Kidney (tissue), 13 donors: ENCODE measurements at regions not wholly inside any gene's neighbourhood (a gene's known extent, or its start where the extent isn't known, plus 50 kb on each side); places are given as distances from the start of the nearest gene placed in this dataset.

Source experiments
- DNase-seq, 5 donors: peaks; one replicate each; pipeline ENCODE4 v3.0.0-alpha.2; 2013 to 2020
- FAIRE-seq: peaks from 2 replicates; lab custom pipeline; 2012; peaks lifted over from hg19 to GRCh38; lab: Jason Lieb, UNC
- H3K27ac ChIP-seq, 2 donors: one replicate each; pipeline ENCODE4 v1.7.0; 2013; ENCODE audit warnings: low read depth in 2 of 2, low read length in 2 of 2, inconsistent platforms in 1 of 2
- H3K27me3 ChIP-seq: one replicate; pipeline ENCODE4 v1.7.1; 2013; ENCODE audit warnings: low read length, inconsistent platforms; ENCODE audit not compliant: control insufficient read depth, insufficient read depth
- H3K36me3 ChIP-seq, 3 donors: one replicate each; pipeline versions ENCODE4 v1.7.0 to v1.7.1; 2013; ENCODE audit warnings: low read length in 3 of 3, control low read depth in 1 of 3, inconsistent platforms in 1 of 3; ENCODE audit not compliant: insufficient read depth in 3 of 3, control insufficient read depth in 2 of 3
- H3K4me1 ChIP-seq, 3 donors: one replicate each; pipeline versions ENCODE4 v1.7.0 to v1.7.1; 2013; ENCODE audit warnings: low read length in 3 of 3, inconsistent platforms in 1 of 3, low read depth in 1 of 3; ENCODE audit not compliant: control insufficient read depth in 2 of 3, insufficient read depth in 2 of 3
- H3K4me3 ChIP-seq, 3 donors: one replicate each; pipeline versions ENCODE4 v1.7.0 to v1.8.1; 2013; ENCODE audit warnings: low read length in 3 of 3, control low read depth in 1 of 3, inconsistent platforms in 1 of 3
- H3K9ac ChIP-seq, 3 donors: one replicate each; pipeline versions ENCODE4 v1.7.0 to v1.7.1; 2013; ENCODE audit warnings: low read length in 3 of 3, control low read depth in 1 of 3, inconsistent platforms in 1 of 3
- H3K9me3 ChIP-seq, 3 donors: one replicate each; pipeline versions ENCODE4 v1.7.0 to v1.7.1; 2013; ENCODE audit warnings: low read length in 3 of 3, control low read depth in 1 of 3, inconsistent platforms in 1 of 3; ENCODE audit not compliant: control insufficient read depth in 2 of 3, insufficient read depth in 1 of 3
- CTCF ChIP-seq: IDR thresholded peaks from 3 replicates; pipeline ENCODE4 v1.5.1; 2012; ENCODE audit warnings: mild to moderate bottlenecking, moderate library complexity, borderline replicate concordance; ENCODE audit not compliant: insufficient read depth; ENCODE audit errors: extremely low read depth
- intact Hi-C: fragments of 100-400 bp; cut with DNase I; formaldehyde crosslinking; loops from one replicate; pipeline ENCODE4 v1.11.1; 2022
- donor health status: control.
- donor health status: control.
- donor health status: control.
- donor health status: control.
- donor health status: control.
- donor health status: DM: yes; HTN: yes; CAD: no.
- donor health status: Normal renal cell carcinoma (clear cell type).

- Histone ChIP-seq H3K27ac (no peak overlapping the region), H3K36me3 (no peaks in the 10 kb centered on the region), H3K9ac (no peak overlapping the region), H3K4me3 (no peak overlapping the region), H3K4me1 (no peaks in the 10 kb centered on the region), H3K27me3 (no peaks in the 10 kb centered on the region), H3K9me3 (no peaks in the 10 kb centered on the region)
- TF ChIP-seq CTCF: no peak
- intact Hi-C loops: no loop called here
- FAIRE-seq (no peak), DNase-seq (no peak)
Measured at GRCh38 chr2:198411936-198412335, 607.5 kb downstream of the PLCL1 start.

- H3K9ac ChIP-seq: no peak overlapping the region
- no peak overlapping the region for H3K4me3 ChIP-seq
- intact Hi-C loops: no loop called here
- H3K27ac ChIP-seq: no peak overlapping the region
- H3K4me1 ChIP-seq: no peaks in the 10 kb centered on the region
- H3K27me3 ChIP-seq: no peaks in the 10 kb centered on the region
- H3K36me3 ChIP-seq: no peaks in the 10 kb centered on the region
- H3K9me3 ChIP-seq: no peaks in the 10 kb centered on the region
- FAIRE-seq (no peak), DNase-seq (peak in 1 of 5 donors; percentile 0)
- no peak for TF ChIP-seq CTCF
Measured at GRCh38 chr2:198408171-198408570, 603.8 kb downstream of the PLCL1 start.

GRCh38 chr2:198405311-198405710, 600.9 kb downstream of the PLCL1 start:
- intact Hi-C loops: no loop called here
- FAIRE-seq: no peak

More at GRCh38 chr2:198405311-198405710, 600.9 kb downstream of the PLCL1 start:
- H3K9ac ChIP-seq: no peak overlapping the region
- H3K27ac ChIP-seq: no peak overlapping the region
- no peaks in the 10 kb centered on the region for H3K27me3 ChIP-seq
- TF ChIP-seq CTCF: no peak
- no peak for DNase-seq
- H3K9me3 ChIP-seq: no peaks in the 10 kb centered on the region
- H3K4me1 ChIP-seq: no peaks in the 10 kb centered on the region
- H3K4me3 ChIP-seq: no peak overlapping the region
- H3K36me3 ChIP-seq: no peaks in the 10 kb centered on the region
